PC-9 (cell line): ENCODE measurements at regions not wholly inside any gene's neighbourhood (a gene's known extent, or its start where the extent isn't known, plus 50 kb on each side); places are given as distances from the start of the nearest gene placed in this dataset.

Source experiments
- BruUV-seq: library from RNA; stranded (reverse); fragments of 400-500 nt; replicated peaks from 2 replicates; lab custom pipeline; 2021; lab: Mats Ljungman, UMichigan
- CTCF ChIA-PET: fragments of 300-600 bp; sonication (Branson Sonifier 250); formaldehyde crosslinking; loops from one replicate; lab custom pipeline; 2022; ENCODE audit warnings: antibody characterized with exemption; lab: Charles Lee
- POLR2A ChIA-PET: fragments of 300-600 bp; sonication (Branson Sonifier 250); formaldehyde crosslinking; loops from one replicate; lab custom pipeline; 2022; ENCODE audit warnings: antibody characterized with exemption; ENCODE audit not compliant: unreplicated experiment; lab: Charles Lee
- DNase-seq, 2 experiments: peaks; one replicate each; pipeline versions ENCODE4 v3.0.0 to v3.0.0-alpha.2; 2015 to 2022; ENCODE audit warnings: mixed read lengths in 1 of 2
- H2AFZ ChIP-seq: fragments of 200-600 bp; sonication (generic); 2 replicates; pipeline ENCODE4 v1.8.1; 2017; ENCODE audit warnings: antibody characterized with exemption
- H3F3A ChIP-seq: fragments of 200-600 bp; sonication (generic); 2 replicates; pipeline ENCODE4 v1.8.1; 2017; ENCODE audit warnings: antibody characterized with exemption, mild to moderate bottlenecking, low read depth; ENCODE audit not compliant: insufficient read depth
- H3K27ac ChIP-seq: fragments of 200-600 bp; sonication (generic); 2 replicates; pipeline ENCODE4 v1.6.1; 2016; ENCODE audit warnings: mixed run types
- H3K27me3 ChIP-seq: fragments of 200-600 bp; sonication (generic); 2 replicates; pipeline ENCODE4 v1.6.1; 2016; ENCODE audit warnings: low read depth, mixed run types; ENCODE audit not compliant: insufficient read depth
- H3K36me3 ChIP-seq: fragments of 200-600 bp; sonication (generic); 2 replicates; pipeline ENCODE4 v1.6.1; 2016; ENCODE audit warnings: low read depth, mixed run types
- H3K4me1 ChIP-seq: fragments of 200-600 bp; sonication (generic); replicated peaks from 2 replicates; pipeline ENCODE4 v1.6.1; 2016; ENCODE audit warnings: mixed run types; ENCODE audit not compliant: insufficient read depth
- H3K4me2 ChIP-seq: fragments of 200-600 bp; sonication (generic); 2 replicates; pipeline ENCODE4 v1.6.1; 2017; ENCODE audit warnings: mixed run types
- H3K4me3 ChIP-seq: fragments of 200-600 bp; sonication (generic); 2 replicates; pipeline ENCODE4 v1.6.1; 2016; ENCODE audit warnings: mixed run types
- H3K79me2 ChIP-seq: fragments of 200-600 bp; sonication (generic); 2 replicates; pipeline ENCODE4 v1.6.1; 2017; ENCODE audit warnings: low read depth, mixed run types
- H3K9me2 ChIP-seq: fragments of 200-600 bp; sonication (generic); 2 replicates; pipeline ENCODE4 v1.8.1; 2017; ENCODE audit warnings: mild to moderate bottlenecking; ENCODE audit not compliant: insufficient read depth
- H3K9me3 ChIP-seq: fragments of 200-600 bp; sonication (generic); 2 replicates; pipeline ENCODE4 v1.8.1; 2016; ENCODE audit warnings: low read depth; ENCODE audit not compliant: insufficient read depth
- H4K20me1 ChIP-seq: fragments of 200-600 bp; sonication (generic); 2 replicates; pipeline ENCODE4 v1.8.1; 2017; ENCODE audit not compliant: insufficient read depth
- CTCF ChIP-seq: fragments of 200-600 bp; sonication (generic); conservative IDR thresholded peaks from 2 replicates; pipeline ENCODE4 v1.6.1; 2017; ENCODE audit warnings: mixed run types, antibody characterized with exemption, mild to moderate bottlenecking, moderate library complexity
- EZH2 ChIP-seq: fragments of 200-600 bp; sonication (generic); IDR thresholded peaks from 2 replicates; pipeline ENCODE4 v1.8.0; 2017; ENCODE audit warnings: antibody characterized with exemption, low read depth
- intact Hi-C: fragments of 100-400 bp; cut with micrococcal nuclease; formaldehyde crosslinking; loops from one replicate; pipeline ENCODE4 v1.10.0; 2022; ENCODE audit not compliant: unreplicated experiment

DNA sequence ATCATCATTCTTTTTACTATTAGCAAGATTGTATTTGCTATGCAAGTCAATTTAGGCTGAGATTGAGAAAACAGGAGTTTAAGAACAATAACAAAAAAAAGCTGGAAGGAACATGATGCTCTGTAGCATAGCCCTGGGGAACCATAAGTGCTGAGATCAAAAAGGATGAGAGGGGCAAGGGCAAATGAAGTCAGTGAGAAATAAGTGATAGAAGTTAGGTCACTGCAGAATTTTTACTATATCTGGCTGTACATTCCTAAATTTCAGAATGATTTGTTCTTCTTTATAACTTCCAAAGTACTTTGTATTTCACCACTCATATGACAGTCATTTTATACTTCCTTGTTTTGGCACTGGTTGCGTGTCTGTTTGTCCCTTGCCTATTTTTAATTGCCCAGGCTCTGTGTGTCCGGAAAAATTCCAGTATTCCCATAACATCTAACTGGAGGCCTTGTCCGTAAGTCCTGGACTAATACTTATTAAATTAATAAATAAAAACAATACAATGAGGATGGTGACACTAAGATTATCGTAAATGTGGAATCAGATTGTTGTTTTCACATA, 444.7 kb downstream of the TENT5A start:
- no peak for DNase-seq
- no peaks in the 10 kb centered on the region for H3K36me3 ChIP-seq
- H4K20me1 ChIP-seq: no peaks in the 10 kb centered on the region
- H3K4me1 ChIP-seq: no peaks in the 10 kb centered on the region
- BruUV-seq: no TSS peak
- no peak overlapping the region for H3K4me3 ChIP-seq
- H3K9me2 ChIP-seq: no peaks in the 10 kb centered on the region
- no peaks in the 10 kb centered on the region for H3F3A ChIP-seq
- no peak overlapping the region for H2AFZ ChIP-seq
- POLR2A ChIA-PET: no interaction called here
- no peak overlapping the region for H3K4me2 ChIP-seq
- H3K79me2 ChIP-seq: no peaks in the 10 kb centered on the region
- no peak for TF ChIP-seq EZH2
- no peak for TF ChIP-seq CTCF
- no peaks in the 10 kb centered on the region for H3K9me3 ChIP-seq
- no peaks in the 10 kb centered on the region for H3K27me3 ChIP-seq
- intact Hi-C loops: no loop called here
- CTCF ChIA-PET: no interaction called here
- no peak overlapping the region for H3K27ac ChIP-seq

- no peak overlapping the region for H3K4me2 ChIP-seq
- POLR2A ChIA-PET: interaction anchor here (0.5 kb wide), 1 partner anchor 1057 kb away, joined by 3 read pairs; no protein-coding TSS in a partner anchor
These were observed 448.0 kb downstream of the TENT5A start for GRCh38 chr6:81304466-81304865.

GRCh38 chr6:81300961-81301360, 451.5 kb downstream of the TENT5A start:
- Histone ChIP-seq H4K20me1 (no peaks in the 10 kb centered on the region), H3K27ac (no peak overlapping the region), H2AFZ (peak overlapping the region; percentile 33; the same call in 1 of the 2 replicates), H3K9me3 (no peaks in the 10 kb centered on the region), H3K4me1 (no peaks in the 10 kb centered on the region), H3K27me3 (no peaks in the 10 kb centered on the region), H3K4me2 (no peak overlapping the region), H3K9me2 (no peaks in the 10 kb centered on the region), H3K79me2 (no peaks in the 10 kb centered on the region), H3K36me3 (no peaks in the 10 kb centered on the region), H3K4me3 (no peak overlapping the region), H3F3A (no peaks in the 10 kb centered on the region)
- DNase-seq: no peak
- ChIA-PET CTCF (no interaction called here), POLR2A (no interaction called here)
- TF ChIP-seq CTCF (no peak), EZH2 (no peak)
- intact Hi-C loops: no loop called here
- no TSS peak for BruUV-seq

More at GRCh38 chr6:81304466-81304865, 448.0 kb downstream of the TENT5A start:
- Histone ChIP-seq H3K9me3 (no peaks in the 10 kb centered on the region), H3K4me3 (no peak overlapping the region), H3K27me3 (no peaks in the 10 kb centered on the region), H4K20me1 (no peaks in the 10 kb centered on the region), H3K36me3 (no peaks in the 10 kb centered on the region), H3K4me1 (no peaks in the 10 kb centered on the region), H2AFZ (no peak overlapping the region), H3K27ac (no peak overlapping the region), H3F3A (no peaks in the 10 kb centered on the region), H3K79me2 (no peaks in the 10 kb centered on the region), H3K9me2 (no peaks in the 10 kb centered on the region)
- CTCF ChIA-PET: no interaction called here
- intact Hi-C loops: no loop called here
- DNase-seq: no peak
- no peak for TF ChIP-seq CTCF
- no TSS peak for BruUV-seq
